Retinal pigment epithelial cell (primary cell): ENCODE measurements at regions not wholly inside any gene's neighbourhood (a gene's known extent, or its start where the extent isn't known, plus 50 kb on each side); places are given as distances from the start of the nearest gene placed in this dataset.

Experiments
- DNase-seq: peaks from one replicate; pipeline ENCODE4 v3.0.0-alpha.2; 2010; ENCODE audit warnings: low read depth
- H3K4me3 ChIP-seq: 2 replicates; pipeline ENCODE4 v1.5.1; 2011; ENCODE audit warnings: mild to moderate bottlenecking, low read length, control low read depth, moderate library complexity
- CTCF ChIP-seq: conservative IDR thresholded peaks from 2 replicates; pipeline ENCODE4 v1.5.1; 2011; ENCODE audit warnings: low read depth, low read length, control low read depth, inconsistent platforms

DNA sequence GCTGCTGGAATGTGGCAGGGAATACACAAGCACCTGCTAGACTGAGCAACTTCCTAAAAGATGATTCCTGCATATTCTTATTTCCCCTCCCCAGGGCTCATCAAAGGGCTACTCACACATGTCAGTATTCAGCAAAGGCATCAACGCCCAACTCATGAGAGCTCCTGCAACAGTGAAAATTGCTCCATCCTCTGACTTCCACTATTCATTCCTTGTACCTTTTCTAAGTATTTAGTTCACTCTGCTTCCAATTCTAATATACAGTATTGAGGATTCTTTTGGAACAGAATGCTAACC is 84.1 kb downstream of the SCN11A start:
- no peak for DNase-seq
- H3K4me3 ChIP-seq = no peak overlapping the region

GRCh38 chr3:38966811-38967692 is 84.7 kb downstream of the SCN11A start:
- H3K4me3 ChIP-seq = no peak overlapping the region
- DNase-seq = no peak
- no peak for TF ChIP-seq CTCF

More for the DNA sequence above, 84.1 kb downstream of the SCN11A start:
- no peak for TF ChIP-seq CTCF

DNA sequence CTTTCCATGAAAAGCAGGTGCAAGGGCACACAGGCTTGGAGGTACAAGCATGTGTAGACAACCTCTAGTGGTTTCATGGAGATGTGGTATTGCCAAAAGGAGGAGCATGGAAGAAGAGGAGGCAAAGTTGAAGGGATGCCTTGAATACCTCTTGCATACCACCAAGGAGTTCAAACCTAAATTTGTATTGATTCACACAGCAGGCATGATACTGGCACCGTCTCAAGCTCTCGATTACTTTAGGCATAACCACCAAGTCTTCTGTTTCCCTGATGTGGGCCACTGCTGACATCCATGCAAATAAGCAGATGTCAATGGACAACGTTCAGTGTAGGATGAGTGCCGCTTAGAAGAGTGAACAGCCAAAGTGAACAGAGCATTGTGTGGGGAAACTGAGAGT is 87.1 kb downstream of the SCN11A start:
- no peak for DNase-seq
- no peak for TF ChIP-seq CTCF
- H3K4me3 ChIP-seq = no peak overlapping the region

DNA sequence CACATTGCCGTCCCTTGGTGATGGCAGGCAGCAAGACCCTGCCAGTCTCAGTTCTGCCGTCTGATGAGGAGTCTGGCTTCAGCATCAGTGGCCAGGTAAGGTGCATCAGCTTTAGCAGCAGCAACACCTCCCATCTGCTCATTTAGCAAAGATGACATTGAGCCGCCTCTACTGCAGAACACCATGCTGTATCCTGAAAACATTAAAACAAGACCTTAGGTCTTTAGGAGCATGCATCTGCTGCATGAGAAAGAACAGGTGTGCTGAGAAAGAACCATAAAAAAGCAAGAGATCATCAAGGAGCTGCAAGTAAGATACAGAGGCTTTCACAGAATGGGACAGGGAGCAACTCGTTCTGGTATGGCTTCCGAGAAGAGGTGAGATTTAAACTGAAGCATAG is 87.5 kb downstream of the SCN11A start:
- H3K4me3 ChIP-seq = no peak overlapping the region
- no peak for TF ChIP-seq CTCF
- no peak for DNase-seq

DNA sequence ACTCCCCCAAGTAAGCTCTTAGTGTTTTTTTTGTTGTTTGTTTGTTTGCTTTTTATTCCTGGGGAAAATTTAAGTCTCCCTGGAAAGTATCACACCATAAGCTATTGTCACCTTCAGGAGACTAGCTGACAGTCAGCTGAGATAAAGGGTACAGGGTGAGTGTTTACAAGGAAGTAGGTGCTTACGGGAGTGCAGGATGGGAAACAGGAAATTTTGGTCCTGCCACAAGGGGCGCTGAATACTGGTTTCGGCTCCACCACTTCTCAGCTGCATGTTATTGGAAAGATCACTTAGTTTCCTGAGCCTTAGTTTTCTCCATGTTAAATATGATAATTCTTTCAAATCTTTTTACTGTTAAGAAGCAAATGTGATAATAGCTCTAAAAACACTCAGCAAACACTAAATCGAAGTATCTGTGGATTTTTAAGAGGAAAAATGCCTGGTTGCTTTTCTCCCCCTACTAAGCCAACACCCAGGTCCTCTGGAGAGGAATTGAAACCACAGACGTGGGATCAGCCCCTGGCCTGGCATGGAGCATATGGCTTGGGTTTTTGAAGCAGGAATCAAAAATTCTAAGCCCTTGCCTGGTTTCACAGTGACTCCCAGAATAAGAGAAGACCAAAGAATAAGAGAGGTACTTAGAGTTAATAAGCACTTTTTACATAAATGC is 90.7 kb downstream of the SCN11A start:
- no peak for DNase-seq
- TF ChIP-seq CTCF = peak; percentile 81

DNA sequence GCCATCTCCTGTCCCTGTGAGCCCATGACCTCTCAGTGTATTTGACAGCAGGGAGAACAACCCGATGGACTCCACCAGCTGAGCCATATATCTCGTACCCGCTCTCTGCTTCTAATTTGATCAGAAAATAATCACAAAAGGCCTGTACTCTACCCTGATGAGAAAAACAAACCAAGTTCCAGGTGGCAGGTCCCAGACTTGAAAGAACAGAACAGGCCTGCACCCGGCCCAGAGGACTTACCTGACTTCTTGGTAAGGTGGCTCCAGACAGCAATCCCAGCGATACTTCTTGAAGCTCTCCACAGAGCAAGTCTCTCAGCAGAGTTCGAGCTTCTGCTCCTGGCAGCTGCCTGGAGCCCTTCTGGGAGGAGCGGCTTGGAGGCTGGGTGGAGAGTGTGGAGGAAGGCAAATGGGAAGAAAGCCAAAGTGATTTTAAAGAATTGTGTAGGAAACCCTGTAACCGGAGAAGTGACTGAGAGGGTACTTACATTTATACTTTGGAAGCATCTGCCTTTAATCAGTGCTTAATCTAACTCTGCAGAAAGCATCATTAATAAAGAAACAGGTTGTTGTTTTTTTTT is 91.6 kb downstream of the SCN11A start:
- no peak for TF ChIP-seq CTCF
- H3K4me3 ChIP-seq = no peak overlapping the region
- DNase-seq = no peak

More for the DNA sequence above, 90.7 kb downstream of the SCN11A start:
- H3K4me3 ChIP-seq = no peak overlapping the region
